ENCODE measurements at regions not wholly inside any gene's neighbourhood (a gene's known extent, or its start where the extent isn't known, plus 50 kb on each side); places are given as distances from the start of the nearest gene placed in this dataset.

- no peak for TF ChIP-seq YY1 (IDR thresholded peaks at IDR 0.05; ENCODE audit: insufficient read depth, insufficient read length)
- no peak for TF ChIP-seq ZNF274 (IDR thresholded peaks at IDR 0.05; ENCODE audit: low read depth, low read length)
- TF ChIP-seq SUZ12 (IDR thresholded peaks at IDR 0.05; ENCODE audit: extremely low read depth, insufficient read depth, insufficient read length), result no peak
These were observed 467.4 kb downstream of the COL11A1 start for GRCh38 chr1:102640872-102641271.
